ENCODE measurements at regions not wholly inside any gene's neighbourhood (a gene's known extent, or its start where the extent isn't known, plus 50 kb on each side); places are given as distances from the start of the nearest gene placed in this dataset.

DNA sequence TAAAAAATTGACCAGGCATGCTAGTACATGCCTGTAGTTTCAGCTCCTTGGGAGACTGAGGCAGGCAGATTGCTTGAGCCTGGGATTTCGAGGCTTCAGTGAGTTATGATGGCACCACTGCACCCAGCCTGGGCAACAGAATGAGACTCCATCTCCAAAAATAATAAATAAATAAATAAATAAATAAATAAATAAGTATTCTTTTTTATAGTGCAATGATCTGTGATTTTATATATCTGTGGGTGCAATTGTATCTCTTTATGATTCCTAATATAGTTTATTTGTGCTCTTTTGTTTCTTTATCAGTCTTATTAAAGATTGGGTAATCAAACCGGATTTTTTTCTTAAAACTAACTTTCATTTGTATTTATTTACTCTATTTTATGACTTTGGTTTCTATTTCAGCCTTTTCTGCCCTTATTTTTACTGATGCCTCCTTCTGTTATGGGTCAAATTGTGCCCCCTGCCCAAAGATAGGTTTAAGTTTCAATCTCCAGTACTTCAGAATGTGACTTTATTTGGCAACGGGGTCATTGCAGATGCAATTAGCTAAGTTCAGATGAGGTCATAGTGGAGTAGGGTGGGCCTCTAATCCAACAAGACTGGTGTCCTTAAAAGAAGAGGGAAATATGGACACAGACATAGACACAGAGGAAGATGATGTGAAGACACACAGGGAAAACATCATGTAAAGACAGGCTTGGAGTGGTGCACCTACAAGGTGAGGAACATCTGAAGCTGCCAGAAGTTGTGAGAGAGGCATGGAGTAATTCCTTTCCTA, 74.9 kb upstream of the CDC42BPA start:
- Histone ChIP-seq H3K4me1 (ENCODE audit: insufficient read depth, low read length) (no peaks in the 10 kb centered on the region), H2BK120ac (ENCODE audit: low read depth, low read length, poor library complexity, severe bottlenecking) (no peak overlapping the region), H2BK12ac (ENCODE audit: insufficient read length, low read depth, low read length) (no peak overlapping the region), H3K14ac (ENCODE audit: insufficient read depth, low read length) (no peak overlapping the region), H3K4me2 (ENCODE audit: insufficient read depth, insufficient read length, low read length) (no peak overlapping the region), H2BK5ac (ENCODE audit: insufficient read length, low read length) (no peak overlapping the region), H3K27me3 (ENCODE audit: insufficient read depth, low read length) (no peaks in the 10 kb centered on the region), H4K5ac (ENCODE audit: insufficient read length, low read depth, low read length) (no peak overlapping the region), H3K56ac (ENCODE audit: insufficient read length, low read depth, low read length) (no peak overlapping the region), H2BK20ac (ENCODE audit: low read depth, low read length, poor library complexity, severe bottlenecking) (no peak overlapping the region), H2AFZ (ENCODE audit: low read length) (no peak overlapping the region), H4K20me1 (ENCODE audit: control insufficient read depth, insufficient read depth, insufficient read length) (no peaks in the 10 kb centered on the region), H3K4ac (ENCODE audit: low read depth, low read length) (no peak overlapping the region), H3T11ph (ENCODE audit: low read length) (no peak overlapping the region), H3K23me2 (ENCODE audit: insufficient read length, low read depth, low read length, poor library complexity, severe bottlenecking) (no peaks in the 10 kb centered on the region), H3K9me3 (ENCODE audit: control insufficient read depth, low read depth, low read length) (no peaks in the 10 kb centered on the region), H2BK15ac (ENCODE audit: low read depth, low read length) (no peak overlapping the region), H3K27ac (ENCODE audit: insufficient read length, low read depth, low read length) (no peak overlapping the region), H3K79me2 (ENCODE audit: insufficient read depth, low read length) (no peaks in the 10 kb centered on the region), H3K9ac (ENCODE audit: extremely low read depth, insufficient read length, low read length) (no peak overlapping the region), H3K79me1 (ENCODE audit: insufficient read depth, low read depth, low read length, poor library complexity, severe bottlenecking) (no peaks in the 10 kb centered on the region), H3K18ac (ENCODE audit: insufficient read length, low read depth, low read length) (no peak overlapping the region), H4K8ac (replicated peaks; ENCODE audit: insufficient read length, low read depth, low read length) (no peak overlapping the region), H2AK5ac (ENCODE audit: insufficient read length, low read length) (no peak overlapping the region), H4K91ac (ENCODE audit: insufficient read length, low read depth, low read length) (no peak overlapping the region), H3K23ac (ENCODE audit: insufficient read length, low read depth, low read length) (no peak overlapping the region)
- WGBS (ENCODE audit: extremely low coverage, insufficient read length, low lambda C conversion rate), result no CpG with 5 or more reads among the region's 3 CpGs
- Mint-ChIP-seq H3K9me3 (no peaks in the 10 kb centered on the region), H3K36me3 (ENCODE audit: insufficient read depth in 1 of 3, low read depth in 3 of 3) (no peaks in the 10 kb centered on the region), H3K4me3 (no peak overlapping the region), H3K4me1 (no peaks in the 10 kb centered on the region), H3K27me3 (ENCODE audit: low read depth) (no peaks in the 10 kb centered on the region), H3K27ac (no peak overlapping the region)
- TF ChIP-seq, protein P1, sequence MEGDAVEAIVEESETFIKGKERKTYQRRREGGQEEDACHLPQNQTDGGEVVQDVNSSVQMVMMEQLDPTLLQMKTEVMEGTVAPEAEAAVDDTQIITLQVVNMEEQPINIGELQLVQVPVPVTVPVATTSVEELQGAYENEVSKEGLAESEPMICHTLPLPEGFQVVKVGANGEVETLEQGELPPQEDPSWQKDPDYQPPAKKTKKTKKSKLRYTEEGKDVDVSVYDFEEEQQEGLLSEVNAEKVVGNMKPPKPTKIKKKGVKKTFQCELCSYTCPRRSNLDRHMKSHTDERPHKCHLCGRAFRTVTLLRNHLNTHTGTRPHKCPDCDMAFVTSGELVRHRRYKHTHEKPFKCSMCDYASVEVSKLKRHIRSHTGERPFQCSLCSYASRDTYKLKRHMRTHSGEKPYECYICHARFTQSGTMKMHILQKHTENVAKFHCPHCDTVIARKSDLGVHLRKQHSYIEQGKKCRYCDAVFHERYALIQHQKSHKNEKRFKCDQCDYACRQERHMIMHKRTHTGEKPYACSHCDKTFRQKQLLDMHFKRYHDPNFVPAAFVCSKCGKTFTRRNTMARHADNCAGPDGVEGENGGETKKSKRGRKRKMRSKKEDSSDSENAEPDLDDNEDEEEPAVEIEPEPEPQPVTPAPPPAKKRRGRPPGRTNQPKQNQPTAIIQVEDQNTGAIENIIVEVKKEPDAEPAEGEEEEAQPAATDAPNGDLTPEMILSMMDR (conservative IDR thresholded peaks at IDR 0.05), result no peak
- no peak for DNase-seq
